ENCODE measurements at regions not wholly inside any gene's neighbourhood (a gene's known extent, or its start where the extent isn't known, plus 50 kb on each side); places are given as distances from the start of the nearest gene placed in this dataset.

DNA sequence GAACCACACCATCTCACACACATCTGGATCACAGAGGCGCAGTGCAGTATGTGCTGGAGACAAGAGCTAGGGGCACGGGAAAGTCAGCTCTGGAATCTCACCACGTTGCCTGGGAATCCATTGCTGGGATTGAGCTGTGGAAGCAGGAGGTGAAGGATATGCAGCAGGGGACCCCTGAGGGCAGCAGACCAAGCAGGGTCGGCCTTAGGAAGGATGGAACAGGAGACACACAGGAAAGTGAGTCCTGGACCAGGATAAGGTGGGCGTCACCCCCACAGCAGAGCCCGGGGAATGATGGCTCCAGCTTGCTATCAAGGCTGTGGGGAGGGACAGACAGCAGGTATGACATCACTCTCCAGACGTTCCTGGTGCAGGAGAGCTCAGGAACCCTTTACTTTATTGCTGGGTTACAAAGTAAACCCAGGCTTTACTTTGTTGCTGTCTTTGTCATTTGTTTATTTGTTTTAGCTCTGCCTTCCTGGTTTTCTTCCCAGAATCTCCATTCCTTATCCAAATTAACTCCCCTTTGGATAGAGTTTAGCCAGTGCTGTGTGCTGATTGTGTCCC lies 329.8 kb upstream of the MYT1L start:
- intact Hi-C loops (cut with DNase I): no loop called here
- H3K4me3 ChIP-seq: no peak overlapping the region
- TF ChIP-seq CTCF (IDR thresholded peaks at IDR 0.05) (no peak), POLR2AphosphoS5 (IDR thresholded peaks at IDR 0.05) (peak; percentile 46), POLR2A (IDR thresholded peaks at IDR 0.05) (no peak)
- peak; percentile 27 for DNase-seq (ENCODE audit: low spot score)
- H3K9me3 ChIP-seq: no peaks in the 10 kb centered on the region
- no peaks in the 10 kb centered on the region for H3K36me3 ChIP-seq
- H3K27ac ChIP-seq: peak overlapping the region; percentile 71 to 74
- H3K27me3 ChIP-seq (replicated peaks; ENCODE audit: insufficient read depth): no peaks in the 10 kb centered on the region
- H3K4me1 ChIP-seq (replicated peaks): peaks cover 22% of the 10 kb centered on the region
- WGBS: 68% methylated on average over 7 of the region's 7 CpGs

DNA sequence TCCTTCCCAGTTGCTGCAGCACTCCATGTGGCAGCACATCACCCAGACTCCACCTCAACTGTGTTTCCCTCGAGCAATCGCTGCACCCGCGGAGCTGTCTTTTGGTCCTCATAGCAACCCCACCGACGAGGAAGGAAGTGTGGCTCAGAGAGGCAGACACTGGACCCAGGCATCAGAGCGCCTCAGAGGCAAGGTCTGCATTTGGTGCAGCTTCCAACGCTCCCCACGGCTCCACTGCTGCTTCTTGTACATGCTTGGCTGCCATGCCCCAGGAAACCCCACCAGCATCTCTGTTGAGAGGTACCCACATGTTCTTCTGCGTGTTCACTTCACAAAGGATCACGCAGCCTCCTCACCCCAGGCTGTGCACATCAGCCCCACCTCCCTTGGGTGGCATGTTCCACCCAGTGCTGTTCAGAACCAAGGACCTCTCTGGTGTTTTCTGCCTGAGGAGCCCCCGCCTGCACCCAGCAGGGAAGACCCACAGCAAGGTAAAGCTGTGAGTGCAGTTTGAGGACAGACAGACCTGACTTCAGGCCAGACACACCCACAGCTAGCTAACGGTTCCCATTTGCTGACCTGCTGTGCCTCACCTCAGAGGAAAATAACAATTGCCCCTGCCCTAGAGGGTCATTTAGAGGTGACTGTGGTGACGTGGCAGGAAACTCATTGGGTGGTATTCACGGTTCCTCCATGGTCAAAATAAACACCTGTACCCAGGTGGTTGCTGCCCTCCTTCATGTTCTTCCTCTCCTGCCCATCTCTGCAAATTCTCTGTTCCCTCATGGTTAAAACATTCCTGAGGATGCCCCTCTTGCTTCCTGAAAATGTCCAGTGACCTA lies 326.3 kb upstream of the MYT1L start:
- H3K4me1 ChIP-seq (replicated peaks): peaks cover 9% of the 10 kb centered on the region
- WGBS: 86% methylated on average over 15 of the region's 15 CpGs
- no peaks in the 10 kb centered on the region for H3K9me3 ChIP-seq
- TF ChIP-seq POLR2A (IDR thresholded peaks at IDR 0.05) (no peak), CTCF (IDR thresholded peaks at IDR 0.05) (no peak), POLR2AphosphoS5 (IDR thresholded peaks at IDR 0.05) (no peak)
- no peaks in the 10 kb centered on the region for H3K27me3 ChIP-seq (replicated peaks; ENCODE audit: insufficient read depth)
- intact Hi-C loops (cut with DNase I): loop anchor here (5.0 kb wide), 1 partner anchor 40 kb away; no protein-coding TSS in a partner anchor
- no peaks in the 10 kb centered on the region for H3K36me3 ChIP-seq
- DNase-seq (ENCODE audit: low spot score): no peak
- no peak overlapping the region for H3K4me3 ChIP-seq
- H3K27ac ChIP-seq: no peak overlapping the region

DNA sequence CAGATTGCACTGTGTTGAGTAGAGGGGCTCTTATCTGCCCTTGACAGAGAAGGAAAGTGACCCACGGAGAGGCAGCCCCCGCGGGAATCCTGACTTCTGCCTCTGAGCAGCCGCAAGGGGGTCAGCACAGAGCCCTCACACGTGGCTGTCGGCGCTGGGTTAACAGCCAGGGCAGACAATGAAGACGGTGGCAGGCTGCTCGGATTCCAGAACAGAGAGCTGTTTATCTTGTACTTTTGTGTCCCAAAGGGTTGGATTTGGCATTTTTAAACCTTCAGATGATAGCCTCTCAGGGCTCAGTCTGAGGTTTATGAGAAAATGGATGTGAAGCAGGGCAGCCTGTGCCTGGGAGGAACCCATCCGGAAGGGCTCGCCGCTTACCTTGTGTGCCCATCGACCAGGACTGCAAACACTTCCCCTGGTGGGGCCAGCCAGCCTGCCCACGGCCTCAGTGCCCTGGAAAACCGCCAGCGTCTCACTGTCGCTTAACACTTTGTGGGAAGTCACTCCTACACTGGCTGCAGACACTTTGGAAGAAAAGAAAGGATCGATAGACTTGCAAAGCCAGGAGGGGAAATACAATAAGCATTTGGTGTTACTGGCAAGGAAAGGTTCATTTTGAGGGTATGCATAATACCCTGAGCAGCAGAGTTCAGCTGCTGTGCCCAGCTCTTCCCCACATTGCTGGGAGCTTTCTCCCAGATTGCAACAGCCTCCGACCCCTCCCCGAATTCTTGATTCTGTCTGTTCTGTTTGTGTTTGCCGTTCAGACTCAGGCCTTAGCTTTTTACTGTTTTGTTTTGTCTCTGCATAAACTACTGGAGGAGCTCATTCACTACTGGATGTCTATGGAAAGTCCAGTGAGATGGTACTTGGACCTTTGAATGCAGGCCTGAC lies 325.3 kb upstream of the MYT1L start:
- 17% methylated on average over 21 of the region's 21 CpGs for WGBS
- no peaks in the 10 kb centered on the region for H3K27me3 ChIP-seq (replicated peaks; ENCODE audit: insufficient read depth)
- intact Hi-C loops (cut with DNase I): loop anchor here (5.0 kb wide), 1 partner anchor 39 kb away; no protein-coding TSS in a partner anchor
- no peak for TF ChIP-seq POLR2AphosphoS5 (IDR thresholded peaks at IDR 0.05)
- no peak for TF ChIP-seq CTCF (IDR thresholded peaks at IDR 0.05)
- no peak for TF ChIP-seq POLR2A (IDR thresholded peaks at IDR 0.05)
- DNase-seq (ENCODE audit: low spot score): no peak
- no peak overlapping the region for H3K27ac ChIP-seq
- peaks cover 4% of the 10 kb centered on the region for H3K4me1 ChIP-seq (replicated peaks)
- no peaks in the 10 kb centered on the region for H3K36me3 ChIP-seq
- no peak overlapping the region for H3K4me3 ChIP-seq
- no peaks in the 10 kb centered on the region for H3K9me3 ChIP-seq

GRCh38 chr2:2655453-2656114 lies 324.5 kb upstream of the MYT1L start:
- DNase-seq (ENCODE audit: low spot score): no peak
- TF ChIP-seq POLR2A (IDR thresholded peaks at IDR 0.05): no peak
- TF ChIP-seq POLR2AphosphoS5 (IDR thresholded peaks at IDR 0.05): no peak
- TF ChIP-seq CTCF (IDR thresholded peaks at IDR 0.05): no peak
- 63% methylated on average over 8 of the region's 8 CpGs for WGBS
- Histone ChIP-seq H3K4me1 (replicated peaks) (no peaks in the 10 kb centered on the region), H3K36me3 (no peaks in the 10 kb centered on the region), H3K27me3 (replicated peaks; ENCODE audit: insufficient read depth) (no peaks in the 10 kb centered on the region), H3K4me3 (no peak overlapping the region), H3K9me3 (no peaks in the 10 kb centered on the region), H3K27ac (no peak overlapping the region)
- intact Hi-C loops (cut with DNase I): loop anchor here (5.0 kb wide), 1 partner anchor 38 kb away; no protein-coding TSS in a partner anchor
